ENCODE measurements at regions not wholly inside any gene's neighbourhood (a gene's known extent, or its start where the extent isn't known, plus 50 kb on each side); places are given as distances from the start of the nearest gene placed in this dataset.

- no peak for TF ChIP-seq CTCF (conservative IDR thresholded peaks at IDR 0.05; ENCODE audit: low read depth in 2 of 2)
- TF ChIP-seq ZNF114 (CRISPR knock-in tag; IDR thresholded peaks at IDR 0.05): no peak
- TF ChIP-seq EZH2 (IDR thresholded peaks at IDR 0.05; ENCODE audit: low read depth, unreplicated experiment): no peak
- TF ChIP-seq JUNB (IDR thresholded peaks at IDR 0.05; ENCODE audit: unreplicated experiment): no peak
- TF ChIP-seq POLR2AphosphoS5 (IDR thresholded peaks at IDR 0.05; ENCODE audit: low read depth): no peak
- TF ChIP-seq REST (IDR thresholded peaks at IDR 0.05; ENCODE audit: unreplicated experiment): no peak
These were observed 122.6 kb upstream of the ZC4H2 start for GRCh38 chrX:65098851-65099250.
